HL-60 (cell line): ENCODE measurements at regions not wholly inside any gene's neighbourhood (a gene's known extent, or its start where the extent isn't known, plus 50 kb on each side); places are given as distances from the start of the nearest gene placed in this dataset.

Experiments
- GABPA ChIP-seq: IDR thresholded peaks from 2 replicates; pipeline ENCODE4 v1.6.1; 2012; ENCODE audit warnings: low read depth
- POLR2AphosphoS5 ChIP-seq: IDR thresholded peaks from 2 replicates; pipeline ENCODE4 v1.6.1; 2012; ENCODE audit warnings: low read depth
- TF ChIP-seq, protein P1 (sequence below): IDR thresholded peaks from one replicate; pipeline ENCODE4 v1.5.1; 2011; ENCODE audit warnings: low read length, control low read depth, inconsistent platforms; ENCODE audit not compliant: insufficient read depth
- TF ChIP-seq, protein P2 (sequence below): IDR thresholded peaks from 2 replicates; pipeline ENCODE4 v1.6.1; 2012; ENCODE audit warnings: low read depth; ENCODE audit not compliant: insufficient replicate concordance

DNA sequence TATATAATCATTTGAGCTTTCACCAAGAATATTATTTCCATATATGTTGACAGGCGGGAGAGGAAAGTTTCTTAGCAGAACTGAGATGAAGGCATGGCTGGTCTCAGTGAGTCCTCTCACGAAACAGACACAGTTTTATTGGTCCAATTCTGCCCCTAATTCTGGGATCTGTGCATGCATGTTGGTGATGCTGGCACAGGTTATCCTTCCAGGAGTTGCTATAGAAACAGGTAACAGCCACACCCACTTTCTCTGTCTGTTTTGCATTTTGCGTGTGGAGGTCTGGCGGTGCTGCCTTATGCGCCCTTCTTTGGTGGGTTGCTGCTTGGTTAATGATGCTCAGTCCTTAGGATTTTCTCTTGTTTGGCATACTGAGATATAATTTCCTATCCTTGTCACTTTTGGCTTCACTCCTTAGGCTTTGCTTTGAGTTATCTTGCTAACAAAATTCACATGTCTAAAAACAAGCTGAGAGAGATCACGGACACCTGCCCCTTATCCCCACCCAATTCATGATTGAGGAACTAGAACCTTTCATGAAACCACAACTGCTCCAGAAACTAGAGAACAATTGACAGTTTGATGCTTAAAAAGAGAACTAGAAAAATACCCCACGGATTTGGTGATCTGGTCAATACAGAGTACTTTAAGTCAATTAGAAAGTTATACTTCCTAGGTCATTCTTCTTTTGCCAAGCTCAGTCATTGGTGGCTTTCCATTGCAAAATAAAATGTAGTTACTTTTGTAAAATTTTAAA, 189.3 kb downstream of the FAT3 start:
- TF ChIP-seq, protein P1, sequence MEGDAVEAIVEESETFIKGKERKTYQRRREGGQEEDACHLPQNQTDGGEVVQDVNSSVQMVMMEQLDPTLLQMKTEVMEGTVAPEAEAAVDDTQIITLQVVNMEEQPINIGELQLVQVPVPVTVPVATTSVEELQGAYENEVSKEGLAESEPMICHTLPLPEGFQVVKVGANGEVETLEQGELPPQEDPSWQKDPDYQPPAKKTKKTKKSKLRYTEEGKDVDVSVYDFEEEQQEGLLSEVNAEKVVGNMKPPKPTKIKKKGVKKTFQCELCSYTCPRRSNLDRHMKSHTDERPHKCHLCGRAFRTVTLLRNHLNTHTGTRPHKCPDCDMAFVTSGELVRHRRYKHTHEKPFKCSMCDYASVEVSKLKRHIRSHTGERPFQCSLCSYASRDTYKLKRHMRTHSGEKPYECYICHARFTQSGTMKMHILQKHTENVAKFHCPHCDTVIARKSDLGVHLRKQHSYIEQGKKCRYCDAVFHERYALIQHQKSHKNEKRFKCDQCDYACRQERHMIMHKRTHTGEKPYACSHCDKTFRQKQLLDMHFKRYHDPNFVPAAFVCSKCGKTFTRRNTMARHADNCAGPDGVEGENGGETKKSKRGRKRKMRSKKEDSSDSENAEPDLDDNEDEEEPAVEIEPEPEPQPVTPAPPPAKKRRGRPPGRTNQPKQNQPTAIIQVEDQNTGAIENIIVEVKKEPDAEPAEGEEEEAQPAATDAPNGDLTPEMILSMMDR: no peak
- TF ChIP-seq POLR2AphosphoS5: no peak
- TF ChIP-seq GABPA: no peak
- TF ChIP-seq, protein P2, sequence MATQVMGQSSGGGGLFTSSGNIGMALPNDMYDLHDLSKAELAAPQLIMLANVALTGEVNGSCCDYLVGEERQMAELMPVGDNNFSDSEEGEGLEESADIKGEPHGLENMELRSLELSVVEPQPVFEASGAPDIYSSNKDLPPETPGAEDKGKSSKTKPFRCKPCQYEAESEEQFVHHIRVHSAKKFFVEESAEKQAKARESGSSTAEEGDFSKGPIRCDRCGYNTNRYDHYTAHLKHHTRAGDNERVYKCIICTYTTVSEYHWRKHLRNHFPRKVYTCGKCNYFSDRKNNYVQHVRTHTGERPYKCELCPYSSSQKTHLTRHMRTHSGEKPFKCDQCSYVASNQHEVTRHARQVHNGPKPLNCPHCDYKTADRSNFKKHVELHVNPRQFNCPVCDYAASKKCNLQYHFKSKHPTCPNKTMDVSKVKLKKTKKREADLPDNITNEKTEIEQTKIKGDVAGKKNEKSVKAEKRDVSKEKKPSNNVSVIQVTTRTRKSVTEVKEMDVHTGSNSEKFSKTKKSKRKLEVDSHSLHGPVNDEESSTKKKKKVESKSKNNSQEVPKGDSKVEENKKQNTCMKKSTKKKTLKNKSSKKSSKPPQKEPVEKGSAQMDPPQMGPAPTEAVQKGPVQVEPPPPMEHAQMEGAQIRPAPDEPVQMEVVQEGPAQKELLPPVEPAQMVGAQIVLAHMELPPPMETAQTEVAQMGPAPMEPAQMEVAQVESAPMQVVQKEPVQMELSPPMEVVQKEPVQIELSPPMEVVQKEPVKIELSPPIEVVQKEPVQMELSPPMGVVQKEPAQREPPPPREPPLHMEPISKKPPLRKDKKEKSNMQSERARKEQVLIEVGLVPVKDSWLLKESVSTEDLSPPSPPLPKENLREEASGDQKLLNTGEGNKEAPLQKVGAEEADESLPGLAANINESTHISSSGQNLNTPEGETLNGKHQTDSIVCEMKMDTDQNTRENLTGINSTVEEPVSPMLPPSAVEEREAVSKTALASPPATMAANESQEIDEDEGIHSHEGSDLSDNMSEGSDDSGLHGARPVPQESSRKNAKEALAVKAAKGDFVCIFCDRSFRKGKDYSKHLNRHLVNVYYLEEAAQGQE: no peak
